ENCODE measurements at regions not wholly inside any gene's neighbourhood (a gene's known extent, or its start where the extent isn't known, plus 50 kb on each side); places are given as distances from the start of the nearest gene placed in this dataset.
"Not testable (repeated sequence)": the region's sequence is repeated elsewhere in the genome, so short reads cannot be mapped to it uniquely, and the experiment has no call there.

GRCh38 chr6:40688214-40688761, 101.1 kb upstream of the LRFN2 start:
- DNase-seq (ENCODE audit: low spot score): no peak

DNA sequence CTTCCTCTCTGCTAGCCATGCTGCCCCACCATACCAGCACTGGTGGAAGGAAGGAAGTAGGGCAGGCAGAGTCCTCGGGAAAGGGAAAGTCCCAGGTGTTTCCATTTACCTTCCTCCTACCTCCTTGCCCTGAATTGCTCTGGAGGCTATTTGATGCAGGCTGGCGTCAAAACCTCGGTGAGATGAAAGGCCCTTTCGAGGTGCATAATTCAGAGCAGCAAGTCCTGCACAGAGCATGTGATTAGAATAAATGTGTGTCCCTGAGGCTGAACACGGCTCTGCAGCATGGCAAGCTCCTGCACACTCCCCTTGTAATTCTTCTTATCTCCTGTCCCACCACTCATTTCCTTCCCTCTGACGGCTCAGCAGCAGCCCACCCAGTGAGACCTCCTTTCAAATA, 98.7 kb upstream of the LRFN2 start:
- no peak for DNase-seq (ENCODE audit: low spot score)

GRCh38 chr6:40681622-40682021, 94.5 kb upstream of the LRFN2 start:
- no peak for DNase-seq (ENCODE audit: low spot score)

DNA sequence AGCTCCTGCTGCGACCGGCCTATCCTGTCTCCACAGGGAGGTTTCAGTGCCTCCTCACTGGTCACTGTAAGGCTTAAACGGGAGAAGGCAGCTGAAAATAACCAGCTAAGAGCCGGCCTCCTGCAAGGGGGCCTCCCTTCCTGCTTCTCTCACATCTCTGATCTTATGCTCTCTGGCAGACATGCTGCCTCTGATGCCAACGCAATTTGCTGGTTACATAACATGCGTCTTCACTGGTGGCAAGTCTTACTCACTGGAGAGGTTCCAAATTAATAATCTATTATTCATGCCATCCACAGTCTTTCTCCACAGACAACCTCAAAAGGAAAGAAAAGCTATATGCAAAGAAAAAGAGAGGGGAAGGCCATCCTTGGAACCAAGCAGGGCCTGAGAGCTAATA, 91.8 kb upstream of the LRFN2 start:
- no peak for DNase-seq (ENCODE audit: low spot score)

- DNase-seq (ENCODE audit: low spot score): no peak
These were observed 87.0 kb upstream of the LRFN2 start for GRCh38 chr6:40674170-40674569.

DNA sequence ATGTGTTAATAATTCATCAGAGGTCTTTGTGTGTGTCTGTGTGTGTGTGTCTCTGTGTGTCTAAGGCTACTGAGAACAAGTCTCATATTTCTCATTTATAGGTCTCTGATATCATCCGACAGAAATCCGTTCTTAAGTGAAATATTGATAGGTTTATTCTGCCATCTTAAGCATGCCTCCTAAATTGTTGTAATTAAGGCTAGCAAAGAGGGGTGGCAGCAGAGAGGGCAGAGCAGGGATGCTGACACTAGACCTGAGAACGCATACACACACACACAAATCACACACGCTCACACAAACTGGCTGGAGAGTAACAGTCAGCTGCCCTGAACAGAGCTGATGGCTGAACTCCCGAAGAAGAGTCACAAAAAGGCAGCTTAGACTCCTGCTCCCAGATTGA, 84.9 kb upstream of the LRFN2 start:
- no peak for DNase-seq (ENCODE audit: low spot score)

DNA sequence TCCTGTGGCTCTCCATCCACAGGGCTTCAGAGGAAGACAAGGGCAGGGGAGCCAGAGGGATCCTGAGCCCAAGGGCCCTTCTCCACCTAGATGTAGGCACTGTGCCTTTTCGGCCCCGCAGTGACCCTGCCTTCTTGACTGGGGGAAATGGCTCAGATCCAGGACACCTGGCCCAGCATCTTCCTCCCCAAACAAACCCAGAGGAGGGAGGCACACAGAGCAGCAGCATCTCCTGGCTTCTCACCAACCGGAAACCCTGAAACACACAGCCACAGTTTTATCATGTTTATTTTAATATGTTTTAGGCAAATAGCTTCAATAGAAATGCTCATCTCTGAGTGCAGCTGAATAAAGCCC, 84.5 kb upstream of the LRFN2 start:
- DNase-seq (ENCODE audit: low spot score): no peak

- DNase-seq (ENCODE audit: low spot score): no peak
These were observed 84.0 kb upstream of the LRFN2 start for GRCh38 chr6:40671001-40671693.

GRCh38 chr6:40669343-40669742, 82.2 kb upstream of the LRFN2 start:
- no peak for DNase-seq (ENCODE audit: low spot score)

- DNase-seq (ENCODE audit: low spot score): no peak
These were observed 81.0 kb upstream of the LRFN2 start for GRCh38 chr6:40668203-40668602.

- no peak for DNase-seq (ENCODE audit: low spot score)
These were observed 79.4 kb upstream of the LRFN2 start for GRCh38 chr6:40666530-40666929.

DNA sequence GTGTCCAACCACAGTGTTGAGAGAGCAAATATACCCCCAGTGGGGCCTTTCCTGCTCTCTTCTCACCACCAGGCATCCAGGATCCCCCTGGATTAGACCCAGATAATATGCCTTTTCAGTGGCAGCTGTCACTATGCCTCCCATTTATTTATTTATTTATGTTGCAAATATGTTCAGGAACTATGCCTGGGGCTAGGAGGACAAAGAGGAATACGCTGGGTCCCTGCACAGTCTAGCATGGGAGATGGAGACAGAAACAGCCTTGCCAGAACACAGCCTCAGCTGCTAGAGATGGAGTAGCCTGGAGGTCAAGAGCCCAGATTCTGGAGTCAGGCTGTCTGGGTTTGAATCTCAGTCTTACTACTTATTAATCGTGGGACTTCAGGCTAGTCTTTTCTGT, 74.6 kb upstream of the LRFN2 start:
- DNase-seq (ENCODE audit: low spot score): no peak

DNA sequence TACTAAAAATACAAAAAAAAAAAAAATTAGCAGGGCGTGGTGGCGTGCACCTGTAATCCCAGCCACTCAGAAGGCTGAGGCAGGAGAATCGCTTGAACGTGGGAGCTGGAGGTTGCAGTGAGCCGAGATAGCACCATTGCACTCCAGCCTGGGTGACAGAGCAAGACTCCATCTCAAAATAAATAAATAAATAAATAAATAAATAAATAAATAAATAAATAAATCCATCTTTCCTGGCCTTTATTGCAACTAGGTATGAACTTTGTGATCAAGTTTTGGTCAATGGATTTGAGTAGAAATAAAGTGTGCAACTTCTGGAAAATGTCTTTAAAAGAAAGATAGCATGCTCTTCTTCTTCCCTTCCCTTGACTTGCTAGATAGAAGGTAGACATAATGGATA, 69.6 kb upstream of the LRFN2 start:
- DNase-seq (ENCODE audit: low spot score): not testable (repeated sequence)

DNA sequence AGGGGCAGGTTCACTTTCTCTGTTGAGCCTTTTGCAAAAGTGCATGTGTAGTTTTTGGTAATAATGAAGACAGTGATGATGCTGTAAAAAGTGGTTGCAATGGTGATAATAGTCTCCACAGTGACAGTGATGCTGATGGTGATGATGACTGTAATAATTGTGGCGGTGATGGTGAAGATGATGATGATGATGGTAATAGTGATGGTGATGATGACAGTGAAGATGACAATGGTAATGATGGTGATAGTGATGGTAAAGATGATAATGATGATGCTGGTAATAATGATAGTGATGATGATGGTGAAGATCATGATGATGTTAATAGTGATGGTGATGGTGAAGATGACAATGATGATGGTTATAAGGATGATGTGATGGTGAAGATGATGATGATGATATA, 67.7 kb upstream of the LRFN2 start:
- DNase-seq (ENCODE audit: low spot score): no peak

GRCh38 chr6:40645043-40645442, 57.9 kb upstream of the LRFN2 start:
- no peak for DNase-seq (ENCODE audit: low spot score)

- DNase-seq (ENCODE audit: low spot score): no peak
These were observed 55.7 kb upstream of the LRFN2 start for GRCh38 chr6:40642837-40643236.

DNA sequence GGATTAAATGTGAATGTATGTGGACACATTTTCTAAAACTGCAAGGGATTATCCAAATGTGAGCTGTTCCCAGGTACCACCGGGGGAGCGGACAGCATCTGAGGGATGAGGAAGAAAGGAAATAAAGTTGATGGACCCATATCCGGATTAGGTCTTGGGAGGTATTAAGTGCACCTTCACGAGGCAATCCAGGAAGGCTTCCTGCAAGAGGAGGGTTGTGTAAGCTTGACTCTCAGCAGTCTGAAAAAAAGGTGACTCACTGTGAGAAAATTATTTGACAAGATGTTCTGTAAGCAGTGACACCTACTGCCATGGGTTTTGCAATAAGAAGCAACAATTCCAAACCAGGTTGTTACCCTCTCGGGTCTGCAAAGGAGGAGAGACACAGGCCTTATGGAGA, 55.0 kb upstream of the LRFN2 start:
- DNase-seq (ENCODE audit: low spot score): no peak

DNA sequence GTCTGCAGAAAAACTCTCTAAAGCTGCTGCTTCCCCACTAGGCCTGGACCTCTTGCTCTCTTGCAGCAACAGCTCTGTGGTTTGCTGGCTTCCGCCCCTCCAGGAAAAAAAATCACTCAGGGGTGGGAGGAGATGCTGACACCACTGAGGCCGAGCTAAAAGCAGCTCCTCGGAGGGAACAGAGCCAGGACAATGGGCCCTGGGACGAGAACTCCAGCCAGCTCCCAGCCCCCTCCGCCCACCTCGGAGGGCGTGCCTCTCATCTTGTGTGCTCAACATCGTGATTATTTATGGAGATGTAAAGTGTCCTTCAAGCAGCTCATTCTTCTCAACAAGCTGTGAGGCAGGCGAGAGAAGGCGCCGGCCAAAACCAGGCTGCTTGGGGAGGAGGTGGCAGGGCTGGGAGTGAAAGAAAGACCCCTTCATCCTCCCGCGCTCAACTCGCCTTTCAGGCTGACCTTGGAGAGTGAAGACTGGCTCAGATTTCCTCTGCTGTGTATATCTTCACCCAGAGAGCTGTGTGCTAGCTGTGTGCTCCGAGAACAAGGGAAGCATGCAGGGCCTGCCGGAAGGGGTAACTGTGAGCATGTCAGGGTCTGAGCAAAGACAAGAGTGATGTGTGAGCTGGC, 53.5 kb upstream of the LRFN2 start:
- DNase-seq (ENCODE audit: low spot score): no peak

Data from LoVo (cell line).